NCI-H69 (cell line): ENCODE measurements at regions not wholly inside any gene's neighbourhood (a gene's known extent, or its start where the extent isn't known, plus 50 kb on each side); places are given as distances from the start of the nearest gene placed in this dataset.
"Not testable (repeated sequence)": the region's sequence is repeated elsewhere in the genome, so short reads cannot be mapped to it uniquely, and the experiment has no call there.

Source experiments
- DNase-seq: peaks from one replicate; lab custom pipeline; 2025; lab: John Stamatoyannopoulos, UW

DNA sequence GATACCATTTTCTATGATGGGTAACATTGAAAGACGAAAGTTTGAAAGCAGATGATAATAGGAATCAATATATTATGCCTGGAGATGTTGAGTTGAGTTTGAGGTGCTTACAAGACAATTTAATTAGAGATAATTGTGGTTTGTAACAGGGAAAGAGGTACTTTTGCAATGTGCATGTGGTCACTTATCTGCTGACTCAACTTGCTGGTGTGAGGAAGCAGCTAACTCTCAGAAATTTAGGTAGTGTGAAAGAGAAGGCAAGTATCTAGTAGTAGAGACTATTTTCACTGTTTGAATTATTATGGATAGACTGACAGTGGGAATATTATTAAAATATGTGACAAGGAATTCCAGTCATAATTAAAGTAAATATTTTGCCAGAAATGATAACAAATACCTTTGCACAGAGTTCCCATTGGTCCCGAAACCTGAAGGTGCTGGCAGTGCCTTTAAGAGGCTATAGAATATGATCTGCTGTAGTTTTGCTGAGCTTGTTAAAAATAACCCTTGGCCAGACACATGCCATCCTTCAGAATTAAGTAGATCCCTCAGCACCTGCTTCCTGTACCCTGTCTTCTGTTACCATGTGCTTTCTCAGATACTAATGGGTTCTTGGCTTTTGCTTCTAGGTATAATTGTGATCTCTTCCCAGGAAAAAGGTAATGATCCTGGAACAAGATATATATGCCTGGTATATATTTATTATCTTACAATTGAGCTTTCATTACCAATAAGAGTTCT is 315.9 kb downstream of the BCHE start:
- DNase-seq = no peak

GRCh38 chr3:165519687-165520086 is 317.5 kb downstream of the BCHE start:
- peak; percentile 10 for DNase-seq

DNA sequence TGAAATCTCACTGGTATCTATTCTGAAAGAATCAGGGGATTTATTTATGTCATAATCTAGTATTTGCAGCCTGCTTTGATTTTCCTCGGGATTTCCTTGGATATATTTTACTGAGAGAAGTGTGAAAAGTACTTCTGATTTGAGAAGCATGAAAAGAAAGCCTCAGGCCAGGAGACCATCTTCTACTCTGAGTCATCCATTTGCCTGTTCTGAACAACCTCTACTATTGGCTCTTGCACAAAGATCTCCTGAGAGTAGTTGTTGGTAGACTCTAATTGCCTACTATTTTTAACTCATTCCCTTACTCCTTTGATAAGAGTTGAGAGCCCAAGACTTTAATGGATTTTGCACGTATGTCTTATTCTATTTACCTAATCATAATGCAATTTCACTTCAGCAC is 318.9 kb downstream of the BCHE start:
- no peak for DNase-seq

- no peak for DNase-seq
Observed at GRCh38 chr3:165513715-165514701, 317.8 kb upstream of the SLITRK3 start.

- no peak for DNase-seq
Observed at GRCh38 chr3:165507576-165507975, 311.4 kb upstream of the SLITRK3 start.

GRCh38 chr3:165507060-165507459 is 310.9 kb upstream of the SLITRK3 start:
- no peak for DNase-seq

DNA sequence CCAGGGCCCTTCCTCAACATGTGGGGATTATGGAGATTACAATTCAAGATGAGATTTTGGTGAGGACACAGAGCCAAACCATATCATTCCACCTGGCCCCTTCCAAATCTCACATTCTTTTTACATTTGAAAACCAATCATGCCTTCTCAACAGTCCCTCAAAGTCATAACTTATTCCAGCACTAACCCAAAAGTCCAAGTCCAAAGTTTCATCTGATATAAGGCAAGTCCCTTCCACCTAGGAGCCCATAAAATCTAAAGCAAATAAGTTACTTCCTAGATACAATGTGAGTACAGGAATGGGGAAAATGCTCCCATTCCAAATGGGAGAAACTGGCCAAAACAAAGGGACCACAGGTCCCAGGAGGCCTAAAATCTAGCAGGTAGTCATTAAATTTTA is 309.5 kb upstream of the SLITRK3 start:
- DNase-seq = no peak

DNA sequence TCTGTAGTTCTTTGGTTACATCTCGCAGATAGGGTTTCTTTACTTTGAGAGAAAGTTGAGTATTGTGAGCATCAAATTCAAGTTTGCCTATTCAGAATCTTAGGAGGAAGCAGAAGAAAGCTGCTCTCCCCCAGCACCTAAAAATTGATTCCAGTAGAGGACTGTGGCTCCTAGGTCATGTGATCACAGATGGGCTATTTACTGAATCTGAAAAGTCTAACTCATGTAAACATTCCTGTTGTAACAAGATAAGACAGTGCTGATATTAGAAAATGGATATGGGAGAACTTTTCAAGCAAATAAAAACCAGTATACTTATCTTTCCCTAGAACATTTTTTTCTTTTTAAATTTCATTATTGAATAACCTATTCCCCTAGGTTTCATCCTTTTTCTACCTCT is 308.4 kb upstream of the SLITRK3 start:
- no peak for DNase-seq

- no peak for DNase-seq
Observed at GRCh38 chr3:165503825-165504224, 307.6 kb upstream of the SLITRK3 start.

- DNase-seq = no peak
Observed at GRCh38 chr3:165503346-165503745, 307.2 kb upstream of the SLITRK3 start.

- DNase-seq = peak; percentile 29
Observed at GRCh38 chr3:165502707-165503106, 306.5 kb upstream of the SLITRK3 start.

DNA sequence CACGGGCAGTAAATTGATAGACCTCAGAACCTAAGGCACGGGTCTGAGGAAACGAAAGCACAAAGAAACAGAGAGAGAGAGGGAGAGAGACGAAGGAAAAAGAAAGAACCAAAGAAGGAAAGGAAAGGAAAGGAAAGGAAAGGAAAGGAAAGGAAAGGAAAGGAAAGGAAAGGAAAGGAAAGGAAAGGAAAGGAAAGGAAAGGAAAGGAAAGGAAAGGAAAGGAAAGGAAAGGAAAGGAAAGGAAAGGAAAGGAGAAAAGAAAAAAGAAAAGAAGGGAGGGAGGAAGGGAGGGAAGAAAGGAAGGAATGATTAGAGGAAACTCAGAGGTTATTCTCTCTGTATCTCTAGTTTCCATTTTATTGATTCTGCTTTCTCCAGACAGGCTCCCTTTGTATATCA is 302.6 kb upstream of the SLITRK3 start:
- not testable (repeated sequence) for DNase-seq

DNA sequence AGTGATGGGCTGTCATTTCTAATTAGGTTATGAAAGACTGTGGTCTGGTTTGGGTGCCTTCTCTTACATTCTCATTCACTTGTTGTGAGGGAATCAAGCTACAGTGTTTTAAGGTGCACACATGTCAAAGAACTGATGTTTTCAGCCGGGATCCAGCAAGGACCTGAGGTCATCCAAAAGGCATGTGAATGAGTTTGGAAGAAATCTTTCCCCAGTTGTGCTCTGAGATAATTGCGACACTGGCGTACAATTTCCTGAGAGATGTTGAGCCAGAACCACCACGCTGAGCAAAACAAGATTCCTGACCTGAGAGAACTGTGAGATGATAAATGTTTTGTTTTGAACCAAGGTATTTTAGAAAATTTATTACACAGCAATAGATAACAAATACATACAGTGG is 295.3 kb upstream of the SLITRK3 start:
- DNase-seq = no peak

- no peak for DNase-seq
Observed at GRCh38 chr3:165476399-165477060, 280.3 kb upstream of the SLITRK3 start.

GRCh38 chr3:165466856-165467255 is 270.7 kb upstream of the SLITRK3 start:
- DNase-seq = no peak

- DNase-seq = no peak
Observed at GRCh38 chr3:165464736-165465135, 268.6 kb upstream of the SLITRK3 start.

- DNase-seq = no peak
Observed at GRCh38 chr3:165463531-165463930, 267.3 kb upstream of the SLITRK3 start.

DNA sequence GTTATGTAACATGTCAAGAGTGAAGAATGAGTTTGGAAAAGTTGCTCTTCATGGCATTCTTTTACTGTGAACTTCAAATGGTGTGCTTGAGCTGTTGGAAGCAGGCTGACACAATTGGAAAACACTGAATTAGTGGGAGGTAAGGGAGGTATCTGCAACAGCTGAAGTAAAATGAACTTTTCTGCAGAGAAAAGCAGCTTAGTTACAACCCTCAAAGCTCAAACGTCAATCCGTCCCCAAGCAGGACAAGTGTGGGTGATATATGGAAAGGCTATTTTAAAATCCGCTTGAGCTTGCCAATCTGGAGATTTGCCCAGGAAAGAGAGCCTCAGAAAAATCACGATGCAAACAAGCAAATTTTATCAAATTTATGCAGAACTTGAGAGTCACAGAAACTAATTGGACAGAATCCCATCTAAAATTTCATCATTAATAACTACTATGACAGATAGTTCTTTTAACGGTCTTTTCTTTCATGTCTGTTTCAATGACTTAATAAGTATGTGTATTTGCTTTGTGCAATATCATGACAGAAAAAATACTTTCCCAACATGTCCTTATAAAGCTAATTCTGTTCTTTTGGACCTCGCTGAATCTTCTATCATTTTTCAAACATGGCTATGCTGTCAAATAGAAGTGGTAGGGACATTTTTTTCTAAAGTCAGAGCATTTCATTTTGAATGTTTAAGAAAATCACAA is 266.6 kb upstream of the SLITRK3 start:
- DNase-seq = no peak

DNA sequence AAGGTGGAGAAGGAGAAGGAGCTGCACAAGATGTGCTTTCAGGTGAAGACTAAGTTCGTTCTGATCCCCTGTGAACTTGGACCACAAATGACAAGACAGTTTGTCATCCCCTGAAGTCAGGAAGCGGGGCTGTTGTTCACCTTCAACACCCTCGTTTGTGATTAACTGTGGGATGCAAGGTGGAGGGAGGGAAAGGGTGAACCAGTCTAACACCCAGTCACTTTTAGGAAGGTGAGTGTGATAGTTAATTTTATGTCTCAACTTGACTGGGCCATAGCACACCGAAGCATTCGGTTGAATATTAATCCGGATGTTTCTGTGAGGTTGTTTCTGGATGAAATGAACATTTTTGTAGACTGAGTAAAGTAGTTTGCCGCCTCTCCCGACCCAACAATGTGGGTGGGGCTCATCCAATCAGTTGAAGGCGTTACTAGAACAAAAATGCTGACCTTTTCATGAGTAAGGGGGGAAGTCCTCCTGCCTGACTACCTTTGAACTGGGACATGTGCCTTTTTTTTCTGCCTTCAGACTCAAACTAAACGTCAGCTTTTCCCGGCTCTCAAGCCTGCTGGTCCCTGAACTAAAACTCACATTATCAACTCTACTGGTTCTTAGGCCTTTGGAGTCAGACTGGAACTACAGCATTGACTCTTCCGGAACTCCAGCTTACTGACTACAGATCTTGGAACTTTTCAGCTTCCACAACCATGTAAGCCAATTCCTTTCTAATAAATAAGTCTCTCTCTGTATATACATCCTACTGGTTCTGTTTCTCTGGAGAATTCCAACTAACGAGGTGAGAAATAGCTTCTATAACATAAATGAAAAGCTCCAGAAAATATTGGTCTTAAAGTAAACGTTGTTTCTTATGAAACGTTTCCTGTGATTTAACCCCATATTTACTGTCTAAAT is 264.0 kb upstream of the SLITRK3 start:
- no peak for DNase-seq

DNA sequence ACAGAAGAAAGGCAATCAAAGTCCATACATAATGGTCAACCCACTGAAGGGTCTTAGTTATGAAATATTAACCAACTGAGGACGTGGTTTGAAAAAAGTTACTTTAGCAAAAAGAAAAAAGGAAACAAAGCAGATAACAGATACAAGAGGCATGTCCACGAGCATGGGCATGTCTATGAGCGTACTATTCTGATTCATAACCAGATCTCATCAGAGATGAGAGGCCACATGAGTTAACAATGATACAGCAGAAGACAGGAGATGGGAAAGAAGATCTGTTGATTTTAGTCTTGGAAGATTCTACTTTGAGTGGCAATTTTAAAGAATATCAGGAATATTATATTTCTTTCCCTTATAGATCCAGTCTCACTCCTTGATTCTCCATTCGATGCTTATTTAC is 262.9 kb upstream of the SLITRK3 start:
- no peak for DNase-seq

DNA sequence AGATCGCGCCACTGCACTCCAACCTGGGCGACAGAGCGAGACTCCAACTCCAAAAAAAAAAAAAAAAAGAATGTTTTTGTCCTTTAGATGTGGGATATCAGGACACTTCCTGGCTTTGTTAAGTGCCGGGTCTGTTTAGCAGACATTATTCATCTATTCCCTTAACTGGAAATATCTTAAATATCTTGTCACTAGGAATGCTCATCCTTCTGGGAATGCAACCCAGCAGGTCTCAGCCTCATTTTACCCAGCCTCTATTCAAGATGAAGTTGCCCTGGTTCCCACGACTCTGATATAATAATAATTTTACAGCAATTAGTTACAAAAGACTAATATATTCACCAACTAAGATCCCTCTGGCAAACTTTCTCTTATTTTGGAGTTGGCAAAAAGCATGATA is 260.9 kb upstream of the SLITRK3 start:
- no peak for DNase-seq
